Hematopoietic multipotent progenitor cell treated with erythropoietin and hydrocortisone succinate and interleukin-3 and kit ligand, for 4 days (in vitro differentiated cells): ENCODE measurements at regions not wholly inside any gene's neighbourhood (a gene's known extent, or its start where the extent isn't known, plus 50 kb on each side); places are given as distances from the start of the nearest gene placed in this dataset.
A peak's percentile ranks its signal among the peaks of the same experiment; 100 is the strongest.
"Not testable (repeated sequence)": the region's sequence is repeated elsewhere in the genome, so short reads cannot be mapped to it uniquely, and the experiment has no call there.

ENCODE experiments used
- DNase-seq: peaks from one replicate; pipeline ENCODE4 v3.0.0-alpha.2; 2015

GRCh38 chr3:73186741-73187140, 125.3 kb downstream of the EBLN2 start:
- no peak for DNase-seq

GRCh38 chr3:73187328-73187727, 125.9 kb downstream of the EBLN2 start:
- DNase-seq: peak; percentile 11

GRCh38 chr3:73188707-73189106, 127.2 kb downstream of the EBLN2 start:
- DNase-seq: no peak

DNA sequence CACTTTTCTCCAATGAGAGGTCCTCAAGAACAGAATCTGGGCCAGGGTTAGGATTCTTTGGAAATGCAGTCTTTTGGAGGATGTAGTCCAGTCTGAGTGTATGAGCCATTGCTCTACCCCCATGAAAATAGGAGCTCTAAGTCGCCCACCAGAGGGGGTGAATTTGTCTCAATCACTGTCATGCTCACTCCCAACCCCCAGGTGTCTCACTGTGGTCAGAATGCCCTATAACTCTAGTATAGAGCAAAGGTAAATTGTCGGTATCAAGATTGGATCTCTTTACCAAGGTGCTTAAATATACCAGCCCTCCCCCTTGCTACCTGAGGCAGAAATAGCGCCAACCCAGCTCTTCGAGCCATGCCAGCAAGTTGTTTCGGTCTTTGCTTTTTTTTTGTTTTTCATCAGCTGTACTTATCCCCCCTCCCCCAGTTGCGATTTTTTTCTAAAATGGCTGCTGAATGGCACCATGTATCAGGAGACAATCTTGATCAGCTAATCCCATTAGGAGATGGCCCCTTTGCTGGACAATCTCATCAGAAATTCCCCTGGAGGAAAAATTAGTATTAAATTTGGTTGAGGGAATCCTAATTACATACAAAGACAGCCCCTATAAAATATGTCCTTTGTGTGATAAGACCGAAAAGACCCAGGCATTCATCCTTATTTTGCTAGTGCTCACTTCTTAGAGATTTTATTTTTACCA, 130.7 kb downstream of the EBLN2 start:
- peak; percentile 22 for DNase-seq

GRCh38 chr3:73193943-73194342, 132.5 kb downstream of the EBLN2 start:
- DNase-seq: not testable (repeated sequence)

- DNase-seq: no peak
These were observed 135.7 kb downstream of the EBLN2 start for GRCh38 chr3:73197187-73197586.

- no peak for DNase-seq
These were observed 141.6 kb downstream of the EBLN2 start for GRCh38 chr3:73203101-73203500.

GRCh38 chr3:73203633-73204032, 142.2 kb downstream of the EBLN2 start:
- no peak for DNase-seq

DNA sequence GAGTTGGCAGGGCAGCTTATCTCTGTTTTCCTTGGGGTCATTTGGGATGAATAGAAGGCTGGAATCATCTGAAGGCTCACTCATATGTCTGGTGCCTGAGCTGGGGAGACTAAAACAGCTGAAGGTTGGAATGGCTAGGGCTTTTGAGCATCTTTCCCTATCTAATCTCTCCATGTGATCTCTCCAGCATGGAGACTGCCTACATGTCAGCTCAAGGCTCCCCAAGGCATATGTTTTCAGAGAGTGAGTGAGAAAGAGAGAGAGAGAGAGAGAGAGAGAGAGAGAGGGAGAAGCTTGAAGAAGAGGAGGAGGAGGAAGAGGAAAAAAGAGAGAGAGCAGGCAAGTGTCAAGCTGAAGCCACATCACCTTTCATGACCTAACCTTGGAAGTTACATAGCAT, 143.4 kb downstream of the EBLN2 start:
- DNase-seq: no peak

DNA sequence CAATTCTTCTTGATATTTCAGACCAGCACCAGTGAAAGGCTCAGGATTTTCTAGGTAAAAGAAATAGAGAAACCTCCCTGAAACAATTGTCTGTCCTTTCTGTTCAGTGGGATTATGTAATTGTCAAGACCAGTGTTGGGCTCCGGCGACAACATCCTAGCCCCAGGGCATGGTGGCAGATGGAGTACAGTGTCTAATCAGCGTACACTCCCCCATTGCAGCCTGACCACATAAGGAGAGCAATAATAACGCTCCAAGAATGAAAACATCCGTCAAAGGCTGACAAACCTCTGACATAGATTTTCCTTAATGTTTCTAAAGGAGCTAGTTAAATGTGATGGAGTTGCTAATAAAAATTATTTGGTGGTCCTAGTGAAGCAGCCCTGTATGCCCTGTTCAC, 144.6 kb downstream of the EBLN2 start:
- no peak for DNase-seq

- no peak for DNase-seq
These were observed 146.5 kb downstream of the EBLN2 start for GRCh38 chr3:73207946-73208440.

DNA sequence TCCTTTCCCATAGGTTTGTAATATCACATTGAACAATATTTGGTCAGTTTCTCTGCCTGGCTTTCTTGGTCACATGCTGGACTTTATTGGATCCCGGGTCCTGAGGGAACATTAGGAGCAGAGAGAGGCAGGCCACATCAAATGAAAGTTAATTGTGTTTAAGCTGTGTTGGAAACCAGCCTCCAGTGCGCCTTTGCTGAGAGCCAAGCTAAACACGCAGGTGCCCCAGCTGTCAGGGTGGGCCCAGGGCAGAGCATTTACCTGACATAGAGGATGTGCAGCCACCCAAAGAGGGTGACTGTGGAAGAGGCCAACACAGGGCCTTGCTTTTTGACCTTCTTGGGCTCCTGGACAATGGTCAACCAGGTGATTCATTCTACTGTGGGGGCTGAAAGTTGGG, 149.3 kb downstream of the EBLN2 start:
- DNase-seq: no peak

DNA sequence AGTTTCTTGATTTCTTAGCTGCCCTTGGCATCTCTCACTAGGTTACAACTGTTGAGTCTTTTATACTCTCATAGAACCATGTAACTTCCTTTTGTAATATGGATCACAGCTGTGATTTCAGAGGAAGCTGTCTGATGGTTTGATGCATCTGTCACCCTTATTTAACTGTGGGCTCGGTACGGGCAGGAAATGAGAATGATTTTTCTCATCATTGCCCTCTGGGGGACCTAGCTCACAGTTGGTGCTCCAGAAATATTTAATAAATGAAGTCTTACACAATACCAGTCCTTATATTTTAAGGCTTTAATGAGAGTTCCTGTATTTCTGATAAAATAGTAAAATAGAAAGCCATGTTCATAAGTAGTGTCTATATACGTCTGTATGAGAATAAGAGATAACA, 151.2 kb downstream of the EBLN2 start:
- no peak for DNase-seq

- no peak for DNase-seq
These were observed 152.4 kb downstream of the EBLN2 start for GRCh38 chr3:73213896-73214295.

DNA sequence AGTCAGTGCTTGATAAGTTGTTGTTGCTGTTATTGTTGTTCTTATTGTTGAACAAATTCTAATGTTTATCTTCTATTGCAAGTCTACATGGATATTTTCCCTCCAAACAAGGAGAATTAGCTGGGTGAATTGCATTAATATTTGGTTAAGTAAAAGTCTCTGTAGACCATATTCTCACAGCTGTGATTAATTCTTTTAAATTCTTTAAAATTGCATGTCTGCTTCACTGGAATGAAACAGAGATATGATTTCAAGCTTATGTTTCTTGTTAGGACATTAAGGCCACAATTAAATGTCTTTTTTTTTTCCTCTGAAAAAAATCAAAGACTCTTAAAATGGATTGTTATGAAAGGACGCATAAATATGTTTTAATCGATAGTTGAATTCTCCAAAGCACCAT, 153.4 kb downstream of the EBLN2 start:
- DNase-seq: no peak

DNA sequence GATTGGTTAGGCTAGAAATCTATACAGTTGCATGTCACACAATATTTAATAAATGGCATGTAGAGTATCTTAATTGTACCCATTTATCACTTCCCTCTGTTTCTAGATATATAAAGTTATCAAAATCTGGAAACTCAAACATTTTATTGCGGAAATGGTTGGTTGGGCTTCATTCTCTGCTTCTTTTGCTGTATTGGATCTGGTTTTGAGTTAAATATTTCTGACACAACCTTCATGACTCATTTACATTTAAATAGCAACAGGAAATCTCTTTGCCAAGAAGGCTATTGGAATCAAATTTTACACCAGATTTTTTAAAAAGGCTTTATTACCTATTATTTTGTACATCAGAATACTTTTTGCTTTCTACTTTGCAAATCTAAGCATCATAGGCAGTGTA, 153.8 kb downstream of the EBLN2 start:
- DNase-seq: no peak

GRCh38 chr3:73215901-73216300, 154.4 kb downstream of the EBLN2 start:
- DNase-seq: no peak

DNA sequence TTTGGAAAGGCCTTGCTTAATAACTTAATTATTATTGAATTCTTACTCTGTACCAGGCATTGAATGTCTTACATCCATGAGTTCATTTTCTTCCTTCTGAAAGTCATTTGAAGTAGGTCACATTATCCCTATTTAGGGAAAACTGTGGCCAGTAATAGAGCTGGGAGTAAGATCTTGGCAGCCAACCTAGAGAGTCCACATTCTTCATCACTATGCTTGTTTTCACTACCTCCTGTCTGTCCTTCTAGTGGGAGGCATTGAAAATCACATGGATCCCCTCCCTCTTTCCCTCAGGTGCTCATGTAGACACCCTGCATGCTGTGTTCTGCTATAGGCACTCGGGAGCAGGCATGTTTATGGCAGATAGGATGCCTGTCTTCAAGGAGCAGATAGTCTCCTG, 154.9 kb downstream of the EBLN2 start:
- DNase-seq: no peak

DNA sequence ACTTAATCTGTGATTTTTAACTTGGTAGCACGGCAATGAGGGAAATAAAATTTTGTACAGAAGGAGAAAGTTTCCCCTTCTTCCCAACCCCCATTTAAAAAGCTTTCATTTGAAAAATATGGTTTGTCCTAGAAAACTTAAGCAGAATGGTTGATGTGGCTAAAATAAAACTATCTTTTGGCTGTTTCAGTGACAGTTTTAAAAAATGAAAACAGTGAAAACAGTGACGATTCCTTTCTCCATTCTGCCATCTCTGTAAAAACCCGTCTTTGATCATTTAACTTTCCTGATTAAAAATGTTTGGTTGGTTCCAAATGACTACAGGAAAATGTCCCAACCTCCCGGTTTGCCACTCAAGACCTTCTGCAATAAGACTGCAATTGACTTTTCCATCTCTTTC, 160.7 kb downstream of the EBLN2 start:
- DNase-seq: no peak

DNA sequence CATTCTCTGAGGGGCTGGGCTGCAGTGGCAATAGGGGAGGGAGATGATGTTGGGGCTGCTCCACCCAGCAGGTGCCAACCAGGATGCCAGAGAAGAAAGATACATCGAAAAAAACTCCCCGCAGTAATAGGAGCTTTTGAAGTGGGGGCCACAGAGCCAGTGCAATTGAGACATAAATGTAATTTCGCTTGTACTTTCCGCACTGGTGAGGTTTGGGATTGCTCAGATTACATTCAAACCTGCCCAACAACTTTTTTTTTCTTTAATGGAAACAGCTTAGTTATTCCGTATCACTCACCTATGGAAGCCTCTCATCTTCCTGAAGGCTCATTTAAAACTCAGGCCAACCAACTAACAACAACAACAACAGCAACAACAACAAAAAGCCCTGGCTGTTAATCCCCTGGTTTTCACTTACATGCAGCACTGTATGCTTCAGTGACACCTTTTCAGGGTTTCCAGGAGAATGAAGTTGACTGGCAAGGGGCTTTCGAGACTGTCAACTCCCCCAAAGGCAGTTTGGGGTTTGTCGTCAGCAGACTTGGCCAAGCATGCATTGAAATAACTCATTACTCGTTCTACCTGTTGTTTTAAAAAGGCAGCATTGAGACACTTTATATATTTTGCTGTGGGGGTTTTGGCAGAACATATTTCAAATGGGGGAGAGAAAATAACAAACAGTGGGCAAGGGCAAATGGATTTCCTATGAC, 163.8 kb downstream of the EBLN2 start:
- DNase-seq: no peak

GRCh38 chr3:73225991-73226390, 164.5 kb downstream of the EBLN2 start:
- DNase-seq: no peak

- no peak for DNase-seq
These were observed 166.5 kb downstream of the EBLN2 start for GRCh38 chr3:73228000-73228399.

DNA sequence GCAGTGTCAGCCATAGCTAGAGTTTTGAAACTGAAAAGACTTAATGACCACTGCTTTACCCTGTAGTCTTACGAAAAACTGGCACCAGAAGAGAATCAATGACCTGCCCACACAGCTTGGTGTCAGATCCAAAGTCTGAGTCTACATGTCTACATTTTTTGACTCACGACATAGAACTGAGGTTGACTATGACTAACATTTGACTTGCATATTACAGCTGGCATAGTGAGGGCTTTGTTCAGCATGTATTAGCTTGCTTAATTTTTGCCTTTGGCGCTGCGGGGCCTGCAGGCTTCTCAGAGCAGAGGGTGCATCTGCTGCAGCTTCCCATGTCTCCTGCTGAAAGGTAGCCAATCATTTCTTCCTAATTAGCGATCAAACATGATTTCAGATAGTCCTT, 167.0 kb downstream of the EBLN2 start:
- DNase-seq: no peak

DNA sequence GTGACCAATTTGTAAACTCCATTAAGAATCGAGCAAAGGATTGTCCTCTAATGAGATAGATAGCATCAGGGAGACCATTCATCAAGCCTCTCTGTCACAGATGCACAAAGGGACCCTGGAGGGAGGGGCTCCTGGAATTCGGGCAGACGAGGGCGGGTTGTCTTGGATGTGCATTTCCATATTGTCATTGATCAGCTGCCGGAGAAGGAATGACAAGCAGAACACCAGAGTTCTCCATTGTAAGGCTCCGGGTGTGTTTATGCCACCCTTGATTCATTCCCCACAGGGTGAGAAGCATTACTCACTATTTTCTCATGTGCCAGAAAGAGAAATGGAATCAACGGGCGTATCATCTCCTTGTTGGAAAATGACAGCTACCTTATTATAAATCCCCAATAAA, 167.5 kb downstream of the EBLN2 start:
- no peak for DNase-seq
